SJSA1 (cell line): ENCODE measurements at regions not wholly inside any gene's neighbourhood (a gene's known extent, or its start where the extent isn't known, plus 50 kb on each side); places are given as distances from the start of the nearest gene placed in this dataset.
A peak's percentile ranks its signal among the peaks of the same experiment; 100 is the strongest.

Experiments used
- DNase-seq, 2 experiments: peaks; one replicate each; pipeline ENCODE4 v3.0.0-alpha.2; 2015 to 2020; ENCODE audit warnings: low spot score in 2 of 2, low read depth in 1 of 2
- H3K27ac ChIP-seq: fragments of 250-450 bp; sonication (Bioruptor Pico); 2 replicates; pipeline ENCODE4 v1.5.1; 2020; ENCODE audit warnings: mild to moderate bottlenecking, moderate library complexity
- H3K27me3 ChIP-seq: fragments of 250-450 bp; sonication (Bioruptor Pico); replicated peaks from 2 replicates; pipeline ENCODE4 v1.5.1; 2020; ENCODE audit warnings: mild to moderate bottlenecking, moderate library complexity
- H3K36me3 ChIP-seq: fragments of 250-450 bp; sonication (Bioruptor Pico); 2 replicates; pipeline ENCODE4 v1.5.1; 2020; ENCODE audit warnings: mild to moderate bottlenecking
- H3K4me1 ChIP-seq: fragments of 250-450 bp; sonication (Bioruptor Pico); replicated peaks from 2 replicates; pipeline ENCODE4 v1.6.1; 2021; ENCODE audit warnings: mild to moderate bottlenecking
- H3K4me3 ChIP-seq: fragments of 250-450 bp; sonication (Bioruptor Pico); 2 replicates; pipeline ENCODE4 v1.5.1; 2020; ENCODE audit warnings: mild to moderate bottlenecking
- H3K9me3 ChIP-seq: fragments of 250-450 bp; sonication (Bioruptor Pico); replicated peaks from 2 replicates; pipeline ENCODE4 v1.5.1; 2020; ENCODE audit warnings: mild to moderate bottlenecking

DNA sequence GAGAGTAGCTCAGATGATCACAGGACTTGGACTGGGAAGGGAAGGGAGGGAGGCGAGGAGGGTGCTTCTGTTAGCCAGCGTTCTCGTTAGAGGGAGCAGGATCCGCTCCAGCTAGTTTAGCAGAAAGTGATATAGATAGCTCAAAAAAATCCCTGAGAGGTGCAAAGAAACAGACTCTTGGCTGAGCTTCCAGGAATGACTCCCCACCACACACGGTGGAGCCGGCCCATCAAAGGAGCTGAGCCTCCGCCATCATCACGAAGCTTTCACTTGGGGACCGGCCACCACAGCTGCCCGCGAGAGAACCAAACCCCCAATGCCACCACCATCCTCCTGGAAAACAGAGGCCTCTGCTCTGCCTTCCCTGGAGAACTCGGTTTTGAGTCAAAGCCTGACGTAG lies 124.6 kb upstream of the BCL2L14 start:
- H3K27me3 ChIP-seq: no peaks in the 10 kb centered on the region

DNA sequence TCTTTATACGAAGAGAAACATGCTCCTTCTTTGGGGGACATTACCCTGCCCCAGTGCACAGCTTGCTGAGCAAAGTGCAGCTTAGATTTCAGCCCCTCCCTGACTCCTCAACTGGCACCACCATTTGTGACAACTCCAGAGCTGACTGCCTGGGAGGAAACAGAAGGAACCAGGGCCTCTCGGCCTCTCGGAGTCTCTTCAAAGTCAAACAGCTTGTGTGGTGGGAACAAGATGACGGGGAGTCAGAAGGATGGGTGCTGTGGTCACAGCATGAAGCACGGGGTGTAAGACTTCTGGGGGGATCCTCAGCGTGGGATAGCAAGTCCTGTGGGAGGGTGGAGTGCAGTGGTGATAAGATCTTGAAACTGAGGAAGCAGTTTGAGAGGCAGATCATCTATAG lies 123.5 kb upstream of the BCL2L14 start:
- Histone ChIP-seq H3K36me3 (no peaks in the 10 kb centered on the region), H3K9me3 (no peaks in the 10 kb centered on the region), H3K27ac (no peak overlapping the region), H3K4me1 (peaks cover 3% of the 10 kb centered on the region), H3K4me3 (no peak overlapping the region), H3K27me3 (no peaks in the 10 kb centered on the region)
- no peak for DNase-seq

More for the DNA sequence above, 124.6 kb upstream of the BCL2L14 start:
- DNase-seq: no peak
- Histone ChIP-seq H3K4me3 (no peak overlapping the region), H3K4me1 (peaks cover 14% of the 10 kb centered on the region), H3K36me3 (0 out of 2 replicates have a peak, but pooled peaks cover 3% of the 10 kb centered on the region), H3K27ac (no peak overlapping the region), H3K9me3 (no peaks in the 10 kb centered on the region)

DNA sequence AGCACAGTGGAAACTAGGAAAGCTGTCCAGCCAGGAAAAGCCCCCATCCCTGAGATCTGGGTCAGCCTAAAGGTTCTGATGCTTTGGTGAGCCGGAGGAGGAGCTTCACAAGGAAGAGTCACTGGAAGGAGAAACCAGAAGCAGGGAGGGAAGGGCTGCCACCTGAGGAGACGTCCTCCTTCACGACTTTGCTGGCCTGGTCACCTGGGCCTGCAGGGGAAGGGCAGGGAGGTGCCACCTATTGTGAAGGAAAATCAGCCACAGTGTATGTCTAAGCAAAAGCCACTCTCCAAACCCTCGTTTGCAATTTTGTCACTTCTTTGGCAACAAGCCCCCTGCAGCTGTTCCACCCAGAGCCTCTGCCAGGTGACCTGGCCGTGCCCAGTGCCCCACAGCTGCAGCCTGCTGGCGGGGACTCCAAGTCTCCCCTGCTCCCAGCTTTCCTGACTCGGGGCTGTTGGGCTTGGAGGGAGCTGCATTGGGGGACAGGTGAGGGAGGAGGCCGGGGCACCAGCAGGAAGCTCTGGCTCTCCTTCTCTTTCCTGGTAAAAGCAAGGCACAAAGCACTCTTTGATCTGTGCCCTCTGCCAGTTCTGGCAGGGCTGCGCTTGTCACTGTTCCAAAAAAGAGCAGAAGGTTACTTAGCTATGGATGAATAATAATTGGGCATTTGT lies 120.9 kb upstream of the BCL2L14 start:
- DNase-seq: no peak

DNA sequence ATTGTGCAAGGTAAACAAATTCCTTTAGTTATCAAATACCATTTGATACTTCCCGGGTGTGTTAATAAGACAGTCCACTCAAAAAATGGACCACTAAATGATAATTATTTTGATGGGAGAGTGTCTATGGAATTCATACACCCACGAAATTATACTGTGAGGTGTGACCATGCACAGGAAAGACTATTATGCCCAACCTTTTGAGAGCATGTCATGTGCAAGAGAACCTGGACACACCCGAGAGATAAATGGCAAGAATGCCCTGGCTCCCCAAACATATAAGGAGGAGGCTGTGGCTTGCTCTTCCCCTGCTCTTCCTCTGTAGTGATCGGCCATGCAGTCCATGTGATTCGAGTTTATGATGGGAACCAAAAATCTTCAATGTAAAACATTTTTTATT lies 119.5 kb upstream of the BCL2L14 start:
- H3K4me1 ChIP-seq: no peaks in the 10 kb centered on the region
- no peak for DNase-seq
- H3K27me3 ChIP-seq: no peaks in the 10 kb centered on the region
- no peaks in the 10 kb centered on the region for H3K9me3 ChIP-seq
- no peak overlapping the region for H3K27ac ChIP-seq
- no peaks in the 10 kb centered on the region for H3K36me3 ChIP-seq
- H3K4me3 ChIP-seq: no peak overlapping the region

More for the DNA sequence above, 120.9 kb upstream of the BCL2L14 start:
- Histone ChIP-seq H3K4me3 (no peak overlapping the region), H3K36me3 (no peaks in the 10 kb centered on the region), H3K27me3 (no peaks in the 10 kb centered on the region), H3K27ac (no peak overlapping the region), H3K4me1 (no peaks in the 10 kb centered on the region), H3K9me3 (no peaks in the 10 kb centered on the region)

DNA sequence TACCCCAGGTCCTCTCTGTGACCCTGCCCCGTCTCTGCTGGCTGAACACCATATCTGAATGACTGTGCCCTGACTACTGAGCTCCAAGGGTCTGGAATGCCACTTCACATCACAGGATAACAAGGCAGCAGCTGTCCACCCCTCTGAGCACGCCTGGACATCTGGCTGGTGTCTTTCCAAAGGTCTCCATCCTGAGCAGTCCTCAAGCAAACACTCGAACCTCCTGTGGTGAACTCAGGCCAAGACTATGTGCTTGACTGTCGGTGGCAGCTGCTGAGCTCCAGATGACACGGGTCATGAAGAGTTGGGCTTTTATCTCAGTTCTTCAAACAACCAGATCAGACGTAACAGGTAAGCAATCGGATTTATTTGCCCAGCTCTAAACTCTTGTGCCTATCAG lies 117.2 kb upstream of the BCL2L14 start:
- Histone ChIP-seq H3K4me1 (peaks cover 8% of the 10 kb centered on the region), H3K36me3 (no peaks in the 10 kb centered on the region), H3K9me3 (no peaks in the 10 kb centered on the region), H3K4me3 (no peak overlapping the region), H3K27ac (no peak overlapping the region), H3K27me3 (no peaks in the 10 kb centered on the region)
- DNase-seq: no peak

DNA sequence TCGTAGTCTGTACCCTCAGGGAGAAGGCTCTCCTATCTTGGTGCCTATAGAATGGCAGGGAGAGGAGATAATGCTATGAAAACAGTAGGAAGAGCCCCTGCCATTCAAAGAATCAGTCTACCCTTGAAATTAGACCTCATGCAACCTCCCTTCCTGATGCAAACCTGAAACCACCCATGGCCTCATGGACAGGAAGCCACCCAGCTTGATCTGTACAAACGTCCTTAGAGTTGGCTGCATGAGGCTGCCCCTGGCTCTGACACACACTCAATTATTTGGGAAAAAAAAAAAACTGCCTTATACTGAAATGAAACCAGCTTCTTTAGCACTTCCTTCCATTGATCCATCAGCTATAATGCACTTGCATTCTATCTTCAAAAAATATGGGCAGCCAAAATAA lies 116.6 kb upstream of the BCL2L14 start:
- Histone ChIP-seq H3K27ac (no peak overlapping the region), H3K4me3 (no peak overlapping the region), H3K36me3 (no peaks in the 10 kb centered on the region), H3K4me1 (peaks cover 14% of the 10 kb centered on the region), H3K27me3 (no peaks in the 10 kb centered on the region), H3K9me3 (no peaks in the 10 kb centered on the region)
- DNase-seq: no peak

DNA sequence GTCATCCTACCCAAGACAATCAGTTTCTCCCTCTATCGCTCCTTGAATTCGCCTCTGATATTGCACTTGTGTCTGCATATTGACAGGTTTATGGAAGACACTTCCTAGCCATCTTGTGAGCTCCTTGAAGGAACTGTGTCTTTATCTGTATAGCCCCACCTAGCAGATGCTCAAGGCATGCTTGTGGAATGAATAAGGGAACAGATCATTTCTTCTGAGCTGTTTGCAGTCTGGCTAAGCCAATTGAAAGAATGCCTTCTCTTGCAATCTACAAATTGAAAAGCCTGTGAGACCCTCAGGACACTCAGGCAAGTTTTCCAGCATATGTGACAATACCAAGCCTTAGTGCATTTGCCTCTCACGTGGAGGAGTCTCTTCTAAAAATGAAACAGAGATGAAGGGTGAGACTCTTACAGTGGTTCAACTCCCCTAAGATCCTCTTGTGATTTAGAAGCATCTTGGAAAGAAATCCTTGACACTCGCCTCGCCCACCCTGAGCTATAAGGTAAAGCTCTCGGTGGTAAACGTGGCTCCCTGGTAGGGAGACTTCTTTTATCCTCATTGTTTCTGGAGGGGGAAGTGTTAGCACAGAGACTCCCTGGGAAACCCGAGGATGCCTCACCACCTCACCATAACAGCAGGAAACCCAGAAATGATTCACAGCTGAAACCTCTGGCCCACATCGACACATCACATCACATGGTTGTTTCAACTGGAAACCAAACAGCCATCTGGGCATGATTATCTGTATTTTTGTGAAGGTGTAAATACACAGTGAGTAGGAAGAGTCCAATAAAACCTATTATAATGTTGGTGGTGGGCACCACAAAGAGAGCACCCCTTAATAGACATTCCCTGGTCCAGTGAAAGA lies 112.3 kb upstream of the BCL2L14 start:
- Histone ChIP-seq H3K4me3 (no peak overlapping the region), H3K9me3 (no peaks in the 10 kb centered on the region)

DNA sequence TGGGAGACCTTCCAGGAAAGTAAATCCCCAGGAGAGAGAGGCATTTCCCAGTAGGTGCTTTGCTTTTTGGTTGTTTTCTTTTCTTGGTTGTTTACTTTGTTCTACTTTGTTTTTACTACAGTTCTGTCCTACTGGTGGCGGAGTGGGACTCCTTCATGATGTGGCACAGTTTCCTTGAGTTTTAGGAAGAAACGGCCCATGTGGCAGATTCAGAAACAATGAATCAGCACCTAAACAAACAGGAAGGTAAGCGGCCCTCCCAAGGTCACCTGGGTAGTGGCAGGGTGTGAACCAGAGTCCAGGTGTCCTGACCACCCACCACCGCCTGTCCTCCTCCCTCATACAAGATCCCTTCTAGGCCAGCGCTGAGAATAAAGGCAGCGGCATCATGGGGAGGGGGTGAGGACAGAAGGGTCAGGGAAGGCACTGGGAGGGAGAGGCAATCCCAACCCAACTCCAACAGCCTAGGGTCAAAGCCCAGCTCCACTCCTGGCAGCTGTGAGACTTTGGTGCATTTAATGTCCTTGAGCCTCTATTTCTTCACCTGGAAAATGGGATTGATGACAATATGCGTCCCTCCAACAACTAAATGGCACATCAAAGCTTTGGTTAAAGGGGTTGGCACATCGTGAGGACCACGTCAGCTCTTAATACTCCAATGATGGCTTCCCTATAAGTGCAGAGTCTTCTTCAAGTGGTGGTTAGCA lies 111.5 kb upstream of the BCL2L14 start:
- Histone ChIP-seq H3K27me3 (no peaks in the 10 kb centered on the region), H3K4me3 (no peak overlapping the region), H3K27ac (peak overlapping the region; percentile 90), H3K36me3 (no peaks in the 10 kb centered on the region), H3K9me3 (no peaks in the 10 kb centered on the region), H3K4me1 (peaks cover 65% of the 10 kb centered on the region)
- DNase-seq: peak; percentile 76 to 96

More for the DNA sequence above, 112.3 kb upstream of the BCL2L14 start:
- Histone ChIP-seq H3K27ac (peak overlapping the region; percentile 90), H3K4me1 (peaks cover 57% of the 10 kb centered on the region), H3K36me3 (no peaks in the 10 kb centered on the region), H3K27me3 (no peaks in the 10 kb centered on the region)
- peak; percentile 90 to 97 for DNase-seq

DNA sequence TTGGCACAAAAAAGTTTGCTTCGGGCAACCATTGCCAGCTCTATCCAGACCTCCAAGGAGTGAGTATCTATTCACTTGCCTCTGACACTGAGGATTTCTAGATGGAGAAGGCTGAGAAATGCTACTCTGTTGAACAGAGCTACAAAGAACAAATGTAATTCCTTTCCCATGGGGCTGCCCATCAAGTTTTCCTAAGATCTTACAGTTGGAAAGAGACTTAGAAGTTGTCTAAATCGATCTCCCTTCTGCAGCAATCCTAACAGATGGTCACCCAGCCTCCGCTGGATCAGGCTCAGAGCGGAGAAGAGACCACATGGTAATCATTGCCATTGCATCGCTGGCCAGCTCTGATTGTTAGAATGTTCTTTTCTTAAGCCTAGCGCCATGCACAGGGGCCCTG lies 110.1 kb upstream of the BCL2L14 start:
- Histone ChIP-seq H3K4me3 (no peak overlapping the region), H3K36me3 (no peaks in the 10 kb centered on the region), H3K27ac (peak overlapping the region; percentile 71), H3K9me3 (no peaks in the 10 kb centered on the region), H3K4me1 (peaks cover 66% of the 10 kb centered on the region), H3K27me3 (no peaks in the 10 kb centered on the region)
- peak in 1 of 2 experiments; percentile 14 for DNase-seq

DNA sequence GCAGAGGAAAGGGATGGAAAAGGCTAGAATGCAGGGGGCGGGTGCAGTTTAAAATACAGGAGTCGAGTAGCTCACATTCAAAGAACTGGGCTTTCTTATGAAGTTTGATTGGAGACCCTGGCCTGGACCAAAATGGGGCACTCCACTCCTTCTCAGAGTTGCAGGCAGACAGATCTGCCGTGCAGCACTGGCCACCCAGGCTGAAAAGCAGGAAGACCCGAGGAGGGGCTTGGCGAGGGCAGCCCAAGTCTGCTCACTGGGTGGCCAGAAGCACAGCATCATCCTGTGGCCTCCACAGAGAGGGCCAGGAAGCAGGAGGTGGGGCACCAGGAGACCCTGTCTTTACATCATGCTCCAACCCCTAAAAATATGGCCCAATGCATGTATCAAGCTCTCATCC lies 109.1 kb upstream of the BCL2L14 start:
- Histone ChIP-seq H3K27ac (peak overlapping the region; percentile 71), H3K4me1 (peaks cover 69% of the 10 kb centered on the region), H3K27me3 (no peaks in the 10 kb centered on the region), H3K9me3 (no peaks in the 10 kb centered on the region), H3K36me3 (no peaks in the 10 kb centered on the region), H3K4me3 (no peak overlapping the region)
- DNase-seq: peak; percentile 93 to 96

DNA sequence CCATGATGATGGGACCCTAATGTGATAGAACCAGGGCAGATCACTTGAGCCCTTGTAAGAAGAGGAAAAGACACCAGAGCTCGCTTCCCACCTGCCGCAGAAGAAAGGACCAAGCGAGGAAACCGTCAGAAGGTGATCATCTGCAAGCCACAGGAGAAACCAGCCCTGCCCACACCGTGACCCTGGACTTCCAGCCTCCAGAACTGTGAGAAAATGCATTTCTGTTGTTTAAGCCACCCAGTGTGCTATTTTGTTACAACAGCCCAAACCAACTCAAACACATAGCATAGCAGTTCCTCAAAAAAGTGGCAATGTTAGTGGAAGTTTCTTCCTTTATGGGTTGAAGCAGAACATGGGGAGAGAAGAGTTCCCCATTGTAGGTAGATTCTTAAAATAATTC lies 107.9 kb upstream of the BCL2L14 start:
- H3K27ac ChIP-seq: peak overlapping the region; percentile 71
- no peak overlapping the region for H3K4me3 ChIP-seq
- H3K36me3 ChIP-seq: no peaks in the 10 kb centered on the region
- DNase-seq: peak in 1 of 2 experiments; percentile 19
- H3K9me3 ChIP-seq: no peaks in the 10 kb centered on the region
- H3K27me3 ChIP-seq: no peaks in the 10 kb centered on the region
- H3K4me1 ChIP-seq: peaks cover 79% of the 10 kb centered on the region

DNA sequence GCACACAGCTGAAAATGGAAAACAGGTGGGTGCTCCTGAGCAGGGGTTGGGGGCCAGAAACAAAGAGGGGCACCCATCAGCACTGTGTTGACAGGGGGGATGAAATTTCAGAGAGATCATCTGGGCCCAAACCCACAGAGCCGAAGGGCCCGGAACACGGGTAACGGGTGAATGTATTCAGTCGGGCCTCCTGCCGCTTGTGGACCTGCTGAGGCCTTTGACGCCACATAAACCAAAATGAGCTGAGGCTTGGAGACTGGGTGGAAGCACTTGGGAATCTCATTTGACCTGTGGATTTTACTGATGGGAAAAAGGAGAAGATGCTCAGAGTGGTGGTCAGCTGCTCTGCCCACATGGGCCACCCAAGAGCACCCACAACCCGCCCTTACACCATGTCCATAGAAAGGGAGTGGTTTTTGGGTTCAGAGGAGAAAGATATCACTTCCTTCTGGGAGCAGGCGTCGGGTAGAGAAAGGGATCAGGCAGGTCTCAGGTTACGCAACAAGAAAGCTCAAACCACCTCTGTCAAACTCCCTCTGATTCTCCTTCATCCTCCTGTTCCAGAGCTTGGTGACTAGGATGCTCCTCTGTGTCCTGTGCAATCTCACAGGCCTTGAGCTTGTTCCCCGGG lies 106.8 kb upstream of the BCL2L14 start:
- Histone ChIP-seq H3K9me3 (no peaks in the 10 kb centered on the region), H3K4me3 (no peak overlapping the region), H3K4me1 (peaks cover 79% of the 10 kb centered on the region), H3K36me3 (no peaks in the 10 kb centered on the region), H3K27me3 (no peaks in the 10 kb centered on the region), H3K27ac (no peak overlapping the region)
- DNase-seq: peak in 1 of 2 experiments; percentile 31

DNA sequence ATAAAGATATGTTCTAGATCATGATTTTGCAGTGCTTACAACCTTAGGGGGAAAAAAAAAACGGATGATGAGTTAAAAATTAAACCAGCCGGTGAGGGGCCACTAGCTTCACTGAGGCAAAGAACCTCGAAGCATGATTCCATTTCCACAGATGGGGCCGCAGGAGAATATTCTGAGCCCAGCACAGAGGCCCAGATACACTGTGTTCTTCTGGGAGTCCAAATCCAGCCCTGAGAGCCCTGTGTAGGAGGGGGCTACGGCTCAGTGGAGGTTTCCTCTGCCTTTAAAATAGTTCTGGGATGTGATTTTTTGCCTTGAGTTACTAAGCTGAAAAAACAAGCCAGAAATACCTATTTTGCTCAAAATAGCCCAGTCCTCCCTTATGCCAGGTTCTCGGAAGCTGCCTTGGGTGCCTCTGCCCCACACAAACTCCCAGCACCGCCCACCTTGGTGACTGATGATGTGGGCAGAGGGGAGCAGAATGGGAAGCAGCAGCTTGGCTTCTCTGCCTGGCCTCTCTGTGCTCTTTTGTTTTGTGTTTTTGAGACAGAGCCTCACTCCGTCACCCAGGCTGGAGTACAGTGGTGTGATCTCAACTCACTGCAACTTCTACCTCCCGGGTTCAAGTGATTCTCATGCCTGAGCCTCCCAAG lies 105.4 kb upstream of the BCL2L14 start:
- no peak for DNase-seq
- no peak overlapping the region for H3K4me3 ChIP-seq
- no peaks in the 10 kb centered on the region for H3K27me3 ChIP-seq
- H3K4me1 ChIP-seq: peaks cover 79% of the 10 kb centered on the region
- no peaks in the 10 kb centered on the region for H3K36me3 ChIP-seq
- no peaks in the 10 kb centered on the region for H3K9me3 ChIP-seq
- no peak overlapping the region for H3K27ac ChIP-seq
